ENCODE measurements at regions not wholly inside any gene's neighbourhood (a gene's known extent, or its start where the extent isn't known, plus 50 kb on each side); places are given as distances from the start of the nearest gene placed in this dataset.

DNA sequence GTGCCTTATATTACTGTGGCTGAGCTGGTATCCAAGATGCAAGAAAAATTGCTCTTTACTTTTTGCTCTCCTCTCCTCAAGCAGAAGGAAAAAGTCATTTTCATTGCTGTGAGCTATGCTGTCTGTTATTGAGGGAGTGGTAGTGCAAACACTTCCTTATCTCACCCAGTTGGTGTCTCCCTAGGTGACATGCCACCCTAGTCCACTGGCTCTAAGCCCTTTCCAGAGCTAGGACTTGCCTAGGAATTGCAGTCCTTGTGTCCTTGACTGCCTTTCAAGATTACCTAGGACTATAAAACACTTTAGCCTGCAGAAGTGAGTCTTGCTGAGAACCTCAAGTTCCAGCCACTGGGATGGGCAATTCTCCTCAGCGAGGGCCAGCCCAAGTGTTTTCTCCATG, 458.3 kb downstream of the MRPL39 start:
- Histone ChIP-seq H3K27me3 (ENCODE audit: insufficient read depth, low read length, poor library complexity, severe bottlenecking) (no peaks in the 10 kb centered on the region), H3K9ac (ENCODE audit: low read depth, low read length, poor library complexity, severe bottlenecking) (no peak overlapping the region), H3K9me2 (replicated peaks; ENCODE audit: low read depth, low read length) (no peaks in the 10 kb centered on the region), H3K4me3 (ENCODE audit: low read length, poor library complexity, severe bottlenecking) (no peak overlapping the region), H2AFZ (ENCODE audit: low read length) (no peak overlapping the region), H3K36me3 (ENCODE audit: insufficient read depth, low read length) (no peaks in the 10 kb centered on the region), H4K20me1 (ENCODE audit: insufficient read depth, low read length, poor library complexity, severe bottlenecking) (no peaks in the 10 kb centered on the region), H3K4me2 (ENCODE audit: low read depth, low read length, poor library complexity, severe bottlenecking) (no peak overlapping the region), H3K4me1 (ENCODE audit: insufficient read depth, low read length, poor library complexity, severe bottlenecking) (no peaks in the 10 kb centered on the region), H3F3A (ENCODE audit: low read depth) (no peaks in the 10 kb centered on the region), H3K9me3 (ENCODE audit: insufficient read depth, low read depth, low read length) (no peaks in the 10 kb centered on the region; the same call in 1 of the 2 replicates), H3K79me2 (ENCODE audit: insufficient read depth, low read length) (no peaks in the 10 kb centered on the region)
- TF ChIP-seq EZH2phosphoT487 (IDR thresholded peaks at IDR 0.05; ENCODE audit: borderline replicate concordance), result no peak
- TF ChIP-seq, protein P1, sequence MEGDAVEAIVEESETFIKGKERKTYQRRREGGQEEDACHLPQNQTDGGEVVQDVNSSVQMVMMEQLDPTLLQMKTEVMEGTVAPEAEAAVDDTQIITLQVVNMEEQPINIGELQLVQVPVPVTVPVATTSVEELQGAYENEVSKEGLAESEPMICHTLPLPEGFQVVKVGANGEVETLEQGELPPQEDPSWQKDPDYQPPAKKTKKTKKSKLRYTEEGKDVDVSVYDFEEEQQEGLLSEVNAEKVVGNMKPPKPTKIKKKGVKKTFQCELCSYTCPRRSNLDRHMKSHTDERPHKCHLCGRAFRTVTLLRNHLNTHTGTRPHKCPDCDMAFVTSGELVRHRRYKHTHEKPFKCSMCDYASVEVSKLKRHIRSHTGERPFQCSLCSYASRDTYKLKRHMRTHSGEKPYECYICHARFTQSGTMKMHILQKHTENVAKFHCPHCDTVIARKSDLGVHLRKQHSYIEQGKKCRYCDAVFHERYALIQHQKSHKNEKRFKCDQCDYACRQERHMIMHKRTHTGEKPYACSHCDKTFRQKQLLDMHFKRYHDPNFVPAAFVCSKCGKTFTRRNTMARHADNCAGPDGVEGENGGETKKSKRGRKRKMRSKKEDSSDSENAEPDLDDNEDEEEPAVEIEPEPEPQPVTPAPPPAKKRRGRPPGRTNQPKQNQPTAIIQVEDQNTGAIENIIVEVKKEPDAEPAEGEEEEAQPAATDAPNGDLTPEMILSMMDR (conservative IDR thresholded peaks at IDR 0.05; ENCODE audit: low read length), result no peak

- Histone ChIP-seq H3K4me1 (ENCODE audit: insufficient read depth, low read length, poor library complexity, severe bottlenecking) (no peaks in the 10 kb centered on the region), H4K20me1 (ENCODE audit: insufficient read depth, low read length, poor library complexity, severe bottlenecking) (no peaks in the 10 kb centered on the region), H3K36me3 (ENCODE audit: insufficient read depth, low read length) (no peaks in the 10 kb centered on the region), H3K4me3 (ENCODE audit: low read length, poor library complexity, severe bottlenecking) (no peak overlapping the region), H2AFZ (ENCODE audit: low read length) (no peak overlapping the region), H3K9ac (ENCODE audit: low read depth, low read length, poor library complexity, severe bottlenecking) (no peak overlapping the region), H3K9me2 (replicated peaks; ENCODE audit: low read depth, low read length) (no peaks in the 10 kb centered on the region), H3K9me3 (ENCODE audit: insufficient read depth, low read depth, low read length) (no peaks in the 10 kb centered on the region), H3K27me3 (ENCODE audit: insufficient read depth, low read length, poor library complexity, severe bottlenecking) (no peaks in the 10 kb centered on the region), H3F3A (ENCODE audit: low read depth) (no peaks in the 10 kb centered on the region), H3K79me2 (ENCODE audit: insufficient read depth, low read length) (no peaks in the 10 kb centered on the region), H3K4me2 (ENCODE audit: low read depth, low read length, poor library complexity, severe bottlenecking) (no peak overlapping the region)
- TF ChIP-seq, protein P1 (conservative IDR thresholded peaks at IDR 0.05; ENCODE audit: low read length), result no peak
- no peak for TF ChIP-seq EZH2phosphoT487 (IDR thresholded peaks at IDR 0.05; ENCODE audit: borderline replicate concordance)
These were observed 467.9 kb downstream of the MRPL39 start for GRCh38 chr21:25139414-25139813.

DNA sequence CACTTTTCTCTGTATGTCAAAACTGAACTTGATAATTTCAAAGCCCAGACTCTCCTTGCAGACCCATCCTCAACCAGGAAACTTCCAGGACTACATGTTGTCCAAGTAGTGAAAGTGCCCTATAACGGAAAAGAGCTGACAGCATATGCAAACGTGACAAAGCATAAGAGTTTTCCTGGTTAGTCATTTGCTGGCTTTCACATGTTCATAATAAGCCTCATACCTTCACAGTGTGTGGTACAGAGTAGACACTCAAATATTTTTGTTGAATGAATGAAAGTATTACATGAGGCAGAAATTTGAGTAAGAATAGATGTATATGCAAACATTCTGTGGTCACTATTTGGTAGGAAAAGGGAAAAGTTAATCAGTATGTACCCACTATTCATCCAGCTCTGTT, 473.3 kb downstream of the MRPL39 start:
- H3K9ac ChIP-seq (ENCODE audit: low read depth, low read length, poor library complexity, severe bottlenecking), result no peak overlapping the region
- H3K36me3 ChIP-seq (ENCODE audit: insufficient read depth, low read length), result no peaks in the 10 kb centered on the region
- no peak overlapping the region for H3K4me3 ChIP-seq (ENCODE audit: low read length, poor library complexity, severe bottlenecking)
- no peaks in the 10 kb centered on the region for H3K4me1 ChIP-seq (ENCODE audit: insufficient read depth, low read length, poor library complexity, severe bottlenecking)
- H3K79me2 ChIP-seq (ENCODE audit: insufficient read depth, low read length), result no peaks in the 10 kb centered on the region
- TF ChIP-seq EZH2phosphoT487 (IDR thresholded peaks at IDR 0.05; ENCODE audit: borderline replicate concordance), result no peak
- TF ChIP-seq, protein P1 (conservative IDR thresholded peaks at IDR 0.05; ENCODE audit: low read length), result no peak
- H3K4me2 ChIP-seq (ENCODE audit: low read depth, low read length, poor library complexity, severe bottlenecking), result no peak overlapping the region
- no peaks in the 10 kb centered on the region for H4K20me1 ChIP-seq (ENCODE audit: insufficient read depth, low read length, poor library complexity, severe bottlenecking)
- no peaks in the 10 kb centered on the region for H3F3A ChIP-seq (ENCODE audit: low read depth)
- H3K9me3 ChIP-seq (ENCODE audit: insufficient read depth, low read depth, low read length), result no peaks in the 10 kb centered on the region
- H3K9me2 ChIP-seq (replicated peaks; ENCODE audit: low read depth, low read length), result no peaks in the 10 kb centered on the region
- H2AFZ ChIP-seq (ENCODE audit: low read length), result no peak overlapping the region
- H3K27me3 ChIP-seq (ENCODE audit: insufficient read depth, low read length, poor library complexity, severe bottlenecking), result no peaks in the 10 kb centered on the region

Data from Loucy (cell line).